Neuronal stem cell (in vitro differentiated cells): ENCODE measurements at regions not wholly inside any gene's neighbourhood (a gene's known extent, or its start where the extent isn't known, plus 50 kb on each side); places are given as distances from the start of the nearest gene placed in this dataset.

Experiments used
- DNase-seq: peaks from one replicate; pipeline ENCODE4 v3.0.0-alpha.2; 2013; ENCODE audit warnings: low spot score
- H2AFZ ChIP-seq: one replicate; pipeline ENCODE4 v1.6.1; 2013; ENCODE audit warnings: mild to moderate bottlenecking, low read length, inconsistent platforms
- H2AK5ac ChIP-seq: 2 replicates; pipeline ENCODE4 v1.6.1; 2013; ENCODE audit warnings: low read depth, mild to moderate bottlenecking, inconsistent platforms, low read length, moderate library complexity, mixed read lengths
- H2BK120ac ChIP-seq: 2 replicates; pipeline ENCODE4 v1.6.1; 2013; ENCODE audit warnings: low read depth, mild to moderate bottlenecking, inconsistent platforms, low read length, moderate library complexity, mixed read lengths
- H2BK12ac ChIP-seq: one replicate; pipeline ENCODE4 v1.6.1; 2013; ENCODE audit warnings: low read length, inconsistent platforms
- H2BK15ac ChIP-seq: 2 replicates; pipeline ENCODE4 v1.6.1; 2013; ENCODE audit warnings: mild to moderate bottlenecking, low read length, inconsistent platforms, mixed read lengths
- H2BK5ac ChIP-seq: one replicate; pipeline ENCODE4 v1.6.1; 2013; ENCODE audit warnings: inconsistent platforms, mild to moderate bottlenecking, low read length, moderate library complexity
- H3K14ac ChIP-seq: one replicate; pipeline ENCODE4 v1.6.1; 2013; ENCODE audit warnings: low read length, inconsistent platforms
- H3K18ac ChIP-seq: 2 replicates; pipeline ENCODE4 v1.6.1; 2013; ENCODE audit warnings: low read length, inconsistent platforms
- H3K23ac ChIP-seq: 2 replicates; pipeline ENCODE4 v1.6.1; 2013; ENCODE audit warnings: low read depth, mild to moderate bottlenecking, mixed read lengths, low read length, inconsistent platforms; ENCODE audit not compliant: poor library complexity
- H3K27ac ChIP-seq: replicated peaks from 3 replicates; pipeline ENCODE4 v1.5.1; 2013; ENCODE audit warnings: low read length, inconsistent platforms
- H3K27me3 ChIP-seq, 3 experiments: 2 replicates each; pipeline ENCODE4 v1.6.1; 2013; ENCODE audit warnings: low read length in 3 of 3, mild to moderate bottlenecking in 2 of 3, inconsistent platforms in 1 of 3, low read depth in 1 of 3, mixed read lengths in 1 of 3, moderate library complexity in 1 of 3; ENCODE audit not compliant: control insufficient read depth in 3 of 3, insufficient read depth in 3 of 3
- H3K36me3 ChIP-seq, 2 donors: replicated peaks in 1 of 2; 2 replicates each; pipeline ENCODE4 v1.6.1; 2013; ENCODE audit warnings: low read length in 2 of 2; ENCODE audit not compliant: control insufficient read depth in 2 of 2, insufficient read depth in 2 of 2
- H3K4ac ChIP-seq: 2 replicates; pipeline ENCODE4 v1.6.1; 2013; ENCODE audit warnings: inconsistent platforms, mild to moderate bottlenecking, low read length, moderate library complexity
- H3K4me1 ChIP-seq, 2 donors: 1 replicate in 1 of 2; 2 replicates in 1 of 2; pipeline ENCODE4 v1.6.1; 2013; ENCODE audit warnings: low read length in 2 of 2, low read depth in 1 of 2; ENCODE audit not compliant: control insufficient read depth in 2 of 2, insufficient read depth in 1 of 2
- H3K4me2 ChIP-seq: one replicate; pipeline ENCODE4 v1.6.1; 2013; ENCODE audit warnings: mild to moderate bottlenecking, low read length, inconsistent platforms; ENCODE audit not compliant: insufficient read depth, poor library complexity, severe bottlenecking
- H3K4me3 ChIP-seq, 2 donors: 2 replicates each; pipeline ENCODE4 v1.5.1; 2013; ENCODE audit warnings: low read length in 2 of 2, mild to moderate bottlenecking in 2 of 2, inconsistent platforms in 1 of 2, moderate library complexity in 1 of 2
- H3K79me1 ChIP-seq: one replicate; pipeline ENCODE4 v1.6.1; 2013; ENCODE audit warnings: low read depth, mild to moderate bottlenecking, inconsistent platforms, low read length, moderate library complexity
- H3K9ac ChIP-seq: one replicate; pipeline ENCODE4 v1.6.1; 2013; ENCODE audit warnings: mild to moderate bottlenecking, low read depth, low read length, inconsistent platforms; ENCODE audit not compliant: poor library complexity
- H3K9me3 ChIP-seq, 2 donors: replicated peaks in 1 of 2; 2 replicates each; pipeline versions ENCODE3 to v1.6.1; 2013; ENCODE audit warnings: low read length in 2 of 2, mild to moderate bottlenecking in 2 of 2, inconsistent platforms in 1 of 2, low read depth in 1 of 2, mixed read lengths in 1 of 2, moderate library complexity in 1 of 2; ENCODE audit not compliant: control insufficient read depth in 2 of 2, insufficient read depth in 1 of 2
- H4K8ac ChIP-seq: one replicate; pipeline ENCODE4 v1.6.1; 2013; ENCODE audit warnings: low read depth, mild to moderate bottlenecking, inconsistent platforms, low read length, moderate library complexity
- H4K91ac ChIP-seq: one replicate; pipeline ENCODE4 v1.6.1; 2013; ENCODE audit warnings: low read length, low read depth, mild to moderate bottlenecking, inconsistent platforms; ENCODE audit not compliant: poor library complexity
- WGBS, 2 donors: extraction: QIAGEN DNeasy Blood & Tissue Kit; methylation state at CpG; one replicate each; pipeline ENCODE4 v1.1.7; 2013; ENCODE audit warnings: missing lambda C conversion rate in 2 of 2, mixed read lengths in 1 of 2; ENCODE audit not compliant: insufficient read length in 2 of 2, insufficient replicate concordance in 1 of 2; ENCODE audit errors: extremely low coverage in 2 of 2; 5-methylcytosine and 5-hydroxymethylcytosine counted together

GRCh38 chr11:11076276-11076675 is 218.4 kb upstream of the ZBED5 start:
- no peak overlapping the region for H3K14ac ChIP-seq
- H2BK12ac ChIP-seq: no peak overlapping the region
- H4K8ac ChIP-seq: no peak overlapping the region
- H3K79me1 ChIP-seq: no peaks in the 10 kb centered on the region
- 100% methylated on average over 1 of the region's 4 CpGs; no CpG with 5 or more reads in 1 of the 2 donors for whole genome bisulfite sequencing, 2 donors
- H3K18ac ChIP-seq: no peak overlapping the region
- H3K9me3 ChIP-seq: no peaks in the 10 kb centered on the region
- no peak overlapping the region for H4K91ac ChIP-seq
- no peak overlapping the region for H2AK5ac ChIP-seq
- H2AFZ ChIP-seq: no peak overlapping the region
- H3K27me3 ChIP-seq: no peaks in the 10 kb centered on the region
- no peak overlapping the region for H2BK15ac ChIP-seq
- peaks cover 2 to 5% of the 10 kb centered on the region in 2 donors for H3K4me1 ChIP-seq
- H3K9ac ChIP-seq: no peak overlapping the region
- no peak overlapping the region for H3K4me2 ChIP-seq
- H2BK5ac ChIP-seq: no peak overlapping the region
- H3K23ac ChIP-seq: no peak overlapping the region
- H2BK120ac ChIP-seq: no peak overlapping the region
- no peaks in the 10 kb centered on the region for H3K36me3 ChIP-seq
- no peak overlapping the region for H3K27ac ChIP-seq
- H3K4me3 ChIP-seq: no peak overlapping the region
- H3K4ac ChIP-seq: no peak overlapping the region
- DNase-seq: no peak

GRCh38 chr11:11075515-11076171 is 217.8 kb upstream of the ZBED5 start:
- Histone ChIP-seq H3K4ac (no peak overlapping the region), H3K4me3 (no peak overlapping the region), H4K91ac (no peak overlapping the region), H2AK5ac (no peak overlapping the region), H3K79me1 (no peaks in the 10 kb centered on the region), H4K8ac (no peak overlapping the region), H2BK120ac (no peak overlapping the region), H3K9me3 (no peaks in the 10 kb centered on the region), H3K4me1 (no peaks in the 10 kb centered on the region), H3K27ac (no peak overlapping the region), H3K4me2 (no peak overlapping the region), H3K14ac (no peak overlapping the region), H2BK12ac (no peak overlapping the region), H2BK5ac (no peak overlapping the region), H3K23ac (no peak overlapping the region), H2AFZ (no peak overlapping the region), H3K27me3 (no peaks in the 10 kb centered on the region), H3K18ac (no peak overlapping the region), H2BK15ac (no peak overlapping the region), H3K9ac (no peak overlapping the region), H3K36me3 (no peaks in the 10 kb centered on the region)
- no peak for DNase-seq
- WGBS, 2 donors: no CpG with 5 or more reads among the region's 6 CpGs

GRCh38 chr11:11074686-11075335 is 217.0 kb upstream of the ZBED5 start:
- no peak overlapping the region for H3K14ac ChIP-seq
- H3K4ac ChIP-seq: no peak overlapping the region
- no peaks in the 10 kb centered on the region for H3K79me1 ChIP-seq
- no peak overlapping the region for H3K18ac ChIP-seq
- no peaks in the 10 kb centered on the region for H3K36me3 ChIP-seq
- no peak overlapping the region for H2AFZ ChIP-seq
- H4K8ac ChIP-seq: no peak overlapping the region
- H3K4me1 ChIP-seq: peaks cover 0 to 2% of the 10 kb centered on the region in 2 donors
- no peaks in the 10 kb centered on the region for H3K9me3 ChIP-seq
- H3K23ac ChIP-seq: no peak overlapping the region
- H3K4me3 ChIP-seq: no peak overlapping the region
- H3K27ac ChIP-seq: no peak overlapping the region
- WGBS, 2 donors: no CpG with 5 or more reads among the region's 11 CpGs
- no peak overlapping the region for H3K9ac ChIP-seq
- no peak overlapping the region for H4K91ac ChIP-seq
- DNase-seq: no peak
- no peak overlapping the region for H3K4me2 ChIP-seq
- no peaks in the 10 kb centered on the region for H3K27me3 ChIP-seq
- no peak overlapping the region for H2BK12ac ChIP-seq
- no peak overlapping the region for H2BK15ac ChIP-seq
- H2BK120ac ChIP-seq: no peak overlapping the region
- H2BK5ac ChIP-seq: no peak overlapping the region
- no peak overlapping the region for H2AK5ac ChIP-seq

GRCh38 chr11:11073996-11074395 is 216.1 kb upstream of the ZBED5 start:
- Histone ChIP-seq H2AK5ac (no peak overlapping the region), H3K4me2 (no peak overlapping the region), H3K79me1 (no peaks in the 10 kb centered on the region), H2BK120ac (no peak overlapping the region), H3K4me3 (no peak overlapping the region), H3K27ac (no peak overlapping the region), H3K23ac (no peak overlapping the region), H2AFZ (no peak overlapping the region), H3K27me3 (no peaks in the 10 kb centered on the region), H3K4me1 (peaks cover 0 to 4% of the 10 kb centered on the region in 2 donors), H2BK5ac (no peak overlapping the region), H3K14ac (no peak overlapping the region), H4K8ac (no peak overlapping the region), H3K9ac (no peak overlapping the region), H3K18ac (no peak overlapping the region), H2BK12ac (no peak overlapping the region), H3K9me3 (no peaks in the 10 kb centered on the region), H4K91ac (no peak overlapping the region), H3K36me3 (no peaks in the 10 kb centered on the region), H3K4ac (no peak overlapping the region), H2BK15ac (no peak overlapping the region)
- DNase-seq: no peak
- no CpG with 5 or more reads among the region's 1 CpG for WGBS, 2 donors
